HG03175 (cell line): ENCODE measurements at regions not wholly inside any gene's neighbourhood (a gene's known extent, or its start where the extent isn't known, plus 50 kb on each side); places are given as distances from the start of the nearest gene placed in this dataset.

Source experiments
- ATAC-seq: cut with Tn5 transposase; IDR thresholded peaks from one replicate; pipeline ENCODE4 v1.9.1; 2021; ENCODE audit warnings: mild to moderate bottlenecking, moderate library complexity; ENCODE audit not compliant: unreplicated experiment

DNA sequence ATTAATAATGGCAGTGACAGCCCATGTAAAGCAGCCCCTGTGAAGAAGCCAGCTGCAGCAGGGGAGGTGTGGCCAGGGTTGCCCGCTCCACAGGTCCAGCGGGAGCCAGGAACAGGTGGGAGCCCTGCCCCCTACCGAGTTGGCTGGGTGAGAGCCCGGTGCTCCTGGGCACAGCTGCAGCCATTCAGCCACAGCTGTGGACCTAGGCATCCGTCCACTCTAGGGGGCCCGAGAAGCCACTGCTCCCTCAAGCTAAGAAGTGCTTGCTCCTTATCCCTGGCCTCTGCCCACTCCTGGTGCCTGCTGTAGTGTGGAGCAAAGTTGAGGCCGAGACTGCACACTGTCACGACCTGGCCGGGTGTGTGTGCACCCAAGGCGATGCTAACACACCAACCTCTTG lies 1469.0 kb downstream of the PCDH7 start:
- ATAC-seq, result no peak

DNA sequence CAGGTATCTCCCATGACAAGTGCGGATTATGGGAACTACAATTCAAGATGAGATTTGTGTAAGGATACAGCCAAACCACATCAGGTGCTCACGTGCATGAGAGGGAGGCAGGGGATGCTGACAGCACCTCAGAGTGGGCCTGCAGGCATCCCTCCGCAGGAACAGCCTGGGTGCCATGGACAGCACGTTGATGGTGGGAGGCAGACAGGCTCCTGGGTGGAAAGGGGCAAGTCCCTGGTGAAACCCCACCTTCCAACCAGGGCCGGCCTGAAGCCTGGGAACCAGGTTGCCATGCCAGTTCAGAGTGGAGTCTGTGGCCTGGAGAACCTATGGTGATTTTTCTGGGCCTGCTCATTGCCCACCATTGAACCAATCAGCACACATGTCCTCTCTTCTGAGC lies 1469.6 kb downstream of the PCDH7 start:
- no peak for ATAC-seq

- ATAC-seq, result no peak
Observed at GRCh38 chr4:32191961-32192360, 1471.8 kb downstream of the PCDH7 start.

GRCh38 chr4:32192363-32192762 lies 1472.2 kb downstream of the PCDH7 start:
- ATAC-seq, result no peak

DNA sequence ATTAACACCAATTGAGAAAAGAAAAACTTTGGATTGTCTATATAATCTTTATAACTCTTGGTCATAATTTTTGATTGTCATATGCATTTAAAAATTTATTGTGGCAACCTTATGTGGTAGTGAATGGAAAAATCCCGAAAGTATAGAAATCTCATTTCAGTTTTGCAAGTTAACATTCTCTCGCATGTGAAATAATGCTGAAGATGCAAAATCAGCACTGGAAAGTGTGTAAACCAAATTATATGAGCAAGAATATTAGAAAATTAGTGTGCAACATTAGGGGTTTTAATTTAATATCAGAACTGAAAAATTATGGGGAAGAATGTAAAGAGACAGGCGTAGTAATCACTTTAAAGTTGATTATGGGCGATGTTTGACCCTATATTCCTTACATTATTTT lies 1472.8 kb downstream of the PCDH7 start:
- no peak for ATAC-seq

GRCh38 chr4:32196950-32197688 lies 1477.0 kb downstream of the PCDH7 start:
- ATAC-seq, result no peak

GRCh38 chr4:32199639-32200038 lies 1479.5 kb downstream of the PCDH7 start:
- ATAC-seq, result no peak

GRCh38 chr4:32203340-32203739 lies 1483.2 kb downstream of the PCDH7 start:
- ATAC-seq, result no peak

DNA sequence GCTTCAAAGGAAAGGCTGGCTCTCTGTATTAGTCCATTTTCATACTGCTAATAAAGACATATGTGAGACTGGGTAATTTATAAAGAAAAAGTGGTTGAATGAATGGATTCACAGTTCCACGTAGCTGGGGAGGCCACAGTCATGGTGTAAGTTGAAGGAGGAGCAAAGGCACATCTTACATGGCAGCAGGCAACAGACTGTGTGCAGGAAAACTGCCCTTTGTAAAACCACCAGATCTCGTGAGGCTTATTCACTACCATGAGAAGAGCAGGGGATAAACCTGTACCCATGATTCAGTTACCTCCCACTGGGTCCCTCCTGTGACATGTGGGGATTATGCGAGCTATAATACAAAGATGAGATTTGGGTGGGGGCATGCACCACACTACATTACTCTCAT lies 1486.6 kb downstream of the PCDH7 start:
- no peak for ATAC-seq

DNA sequence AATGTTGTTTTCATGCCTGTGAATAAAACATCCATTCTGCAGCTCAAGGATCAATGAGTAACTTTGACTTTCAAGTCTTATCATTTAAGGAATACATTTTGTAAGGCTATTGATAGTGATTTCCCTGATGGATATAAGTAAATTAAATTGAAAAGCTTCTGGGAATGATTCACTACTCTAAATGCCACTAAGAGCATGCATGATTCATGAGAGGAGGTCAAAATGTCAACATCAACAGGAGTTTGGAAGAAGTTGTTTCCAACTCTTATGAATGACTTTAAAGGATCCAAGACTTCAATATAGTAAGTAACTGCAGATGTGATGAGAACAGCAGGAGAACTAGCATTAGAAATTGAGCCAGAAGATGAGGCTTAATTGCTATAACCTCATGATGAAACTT lies 1487.3 kb downstream of the PCDH7 start:
- ATAC-seq, result no peak

DNA sequence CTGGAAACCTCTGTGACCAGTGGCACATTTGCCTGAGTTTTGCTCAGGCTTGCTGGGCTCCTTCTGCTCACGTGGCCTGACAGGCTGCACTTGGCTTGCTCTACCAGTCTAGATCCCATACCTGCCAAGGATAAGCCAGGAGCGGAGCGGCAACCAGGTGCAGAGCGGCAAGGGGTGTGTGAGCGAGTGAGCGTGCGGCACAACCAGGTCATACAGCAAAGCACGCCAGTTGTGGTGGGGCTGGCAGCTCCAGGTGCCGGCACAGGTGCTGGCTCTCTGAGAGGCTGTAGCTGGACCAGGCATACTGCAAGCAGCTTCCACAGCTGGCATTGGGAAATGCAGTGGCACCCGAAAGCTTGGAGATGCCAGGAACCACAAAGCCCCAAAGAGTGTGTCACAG lies 1495.1 kb downstream of the PCDH7 start:
- ATAC-seq, result no peak

- no peak for ATAC-seq
Observed at GRCh38 chr4:32216502-32216901, 1496.3 kb downstream of the PCDH7 start.

DNA sequence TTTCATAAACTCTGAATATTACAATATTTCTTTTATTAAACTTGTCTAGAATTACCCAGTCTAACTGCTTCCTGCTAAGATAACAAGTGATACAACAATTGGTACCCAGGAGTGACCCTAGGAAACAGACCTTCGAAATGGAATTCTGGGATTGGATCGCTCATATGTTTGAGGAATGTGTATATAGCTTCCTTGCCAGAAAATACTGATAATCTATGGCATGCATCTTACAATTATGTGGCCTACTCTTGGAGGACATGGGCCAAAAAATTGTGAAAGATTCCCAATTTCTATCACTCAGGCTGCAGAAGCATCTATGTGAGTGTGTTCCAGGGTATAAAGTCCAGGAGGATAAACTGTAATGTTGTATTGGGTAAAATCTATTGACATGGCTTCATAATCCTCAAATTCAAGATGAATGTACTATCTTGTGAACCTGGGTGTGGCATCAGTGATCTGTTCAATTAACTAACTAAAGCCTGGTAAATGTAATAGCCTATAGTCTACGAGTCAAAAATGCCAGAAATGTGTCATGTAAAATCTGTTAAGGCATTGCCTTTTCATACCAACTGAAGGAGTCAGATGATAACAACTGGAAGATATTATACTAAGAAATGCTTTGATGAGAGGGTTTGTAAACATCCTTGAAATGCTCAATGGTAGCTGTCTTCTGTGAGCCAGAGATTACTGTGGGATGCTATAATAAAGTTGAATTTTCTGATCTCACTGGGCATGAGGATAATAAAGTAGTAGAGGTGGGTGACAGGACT lies 1499.3 kb downstream of the PCDH7 start:
- ATAC-seq, result no peak

GRCh38 chr4:32226204-32226603 lies 1506.0 kb downstream of the PCDH7 start:
- no peak for ATAC-seq

GRCh38 chr4:32226733-32227132 lies 1506.6 kb downstream of the PCDH7 start:
- ATAC-seq, result no peak

GRCh38 chr4:32243926-32244325 lies 1523.8 kb downstream of the PCDH7 start:
- ATAC-seq, result no peak

DNA sequence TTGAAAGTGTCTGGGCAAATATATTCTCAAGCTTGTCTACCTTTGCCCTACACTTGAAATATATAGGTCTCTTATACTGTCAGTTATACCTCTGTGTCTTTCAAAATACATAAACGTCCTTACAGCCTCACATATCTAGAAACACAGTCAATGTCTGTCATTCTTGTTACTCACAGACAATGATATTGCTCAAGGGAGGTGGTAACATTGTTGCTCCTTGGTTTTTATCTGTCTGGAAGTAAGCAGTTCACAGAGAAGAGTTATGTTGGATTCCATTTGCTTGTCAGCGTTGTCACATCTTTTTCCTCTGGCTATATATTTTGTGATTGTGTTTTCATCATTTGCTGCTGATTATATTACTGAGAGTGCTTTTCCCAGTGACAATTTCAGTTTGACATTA lies 1528.9 kb downstream of the PCDH7 start:
- no peak for ATAC-seq

GRCh38 chr4:32251126-32251525 lies 1531.0 kb downstream of the PCDH7 start:
- no peak for ATAC-seq

GRCh38 chr4:32251926-32252325 lies 1531.8 kb downstream of the PCDH7 start:
- no peak for ATAC-seq

- no peak for ATAC-seq
Observed at GRCh38 chr4:32254216-32254615, 1534.0 kb downstream of the PCDH7 start.

DNA sequence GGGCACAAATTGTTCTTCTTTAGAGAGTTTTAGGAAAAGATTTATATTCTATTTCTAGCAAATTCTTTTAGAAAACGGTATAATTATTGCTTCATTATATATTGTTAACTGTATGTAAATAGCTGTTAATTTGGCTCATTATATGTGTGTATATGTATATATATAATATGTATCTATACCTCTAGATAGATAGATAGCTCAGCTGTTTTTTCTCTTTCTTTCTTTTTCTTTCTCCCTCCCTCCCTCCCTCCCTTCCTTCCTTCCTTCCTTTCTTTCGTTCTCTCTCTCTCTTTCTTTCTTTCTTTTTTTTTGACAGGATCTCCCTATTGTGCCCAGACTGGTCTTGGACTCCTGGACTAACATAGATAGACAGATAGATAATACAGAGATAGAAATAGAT lies 1538.8 kb downstream of the PCDH7 start:
- no peak for ATAC-seq

GRCh38 chr4:32261196-32261595 lies 1541.0 kb downstream of the PCDH7 start:
- no peak for ATAC-seq
